T-helper 17 cell (primary cell): ENCODE measurements at regions not wholly inside any gene's neighbourhood (a gene's known extent, or its start where the extent isn't known, plus 50 kb on each side); places are given as distances from the start of the nearest gene placed in this dataset.

Experiments used
- ATAC-seq: fragments of 150-1000 bp; cut with Tn5 transposase; 2 replicates; pipeline ENCODE4 v1.10.0; 2021; ENCODE audit warnings: mild to moderate bottlenecking, moderate library complexity
- DNase-seq, 3 donors: peaks; one replicate each; pipeline versions ENCODE4 v3.0.0 to v3.0.0-alpha.2; 2020 to 2021
- H3K9me3 ChIP-seq: one replicate; pipeline ENCODE4 v1.7.0; 2013; ENCODE audit warnings: low read length, mild to moderate bottlenecking; ENCODE audit not compliant: control insufficient read depth, poor library complexity, severe bottlenecking
- H3K27ac Mint-ChIP-seq: one replicate; pipeline ENCODE4 v1.8.0; 2022; ENCODE audit warnings: mild to moderate bottlenecking, moderate library complexity, mixed read lengths
- H3K27me3 Mint-ChIP-seq: one replicate; pipeline ENCODE4 v1.8.0; 2022; ENCODE audit warnings: mixed read lengths
- H3K36me3 Mint-ChIP-seq: one replicate; pipeline ENCODE4 v1.8.0; 2022; ENCODE audit warnings: low read depth, mixed read lengths
- H3K4me1 Mint-ChIP-seq: one replicate; pipeline ENCODE4 v1.8.0; 2022; ENCODE audit warnings: mild to moderate bottlenecking, mixed read lengths
- H3K4me3 Mint-ChIP-seq: one replicate; pipeline ENCODE4 v1.8.0; 2022; ENCODE audit warnings: mild to moderate bottlenecking, moderate library complexity, mixed read lengths

DNA sequence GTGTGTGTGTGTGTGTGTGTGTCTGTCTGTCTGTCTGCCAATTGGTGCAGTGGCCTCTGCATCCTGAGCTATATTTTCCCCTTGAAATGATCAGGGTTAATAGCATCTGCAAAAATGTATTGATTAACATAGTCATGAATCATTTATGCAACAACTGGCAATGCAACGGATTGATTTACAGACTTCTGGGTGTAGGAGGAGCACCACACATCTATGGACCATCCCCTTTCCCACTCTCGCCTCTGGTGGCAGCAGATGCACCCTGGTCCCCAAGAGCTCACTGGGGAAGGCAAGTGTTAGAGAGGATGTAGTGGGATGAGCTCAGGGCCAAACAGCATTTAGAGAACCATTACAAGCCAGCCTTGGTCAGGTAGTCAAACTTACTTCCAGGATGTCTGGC lies 272.7 kb upstream of the C2CD4B start:
- H3K9me3 ChIP-seq: no peaks in the 10 kb centered on the region
- Mint-ChIP-seq H3K36me3 (peaks cover 3% of the 10 kb centered on the region), H3K4me3 (no peak overlapping the region), H3K27me3 (peaks cover 22% of the 10 kb centered on the region), H3K4me1 (no peaks in the 10 kb centered on the region), H3K27ac (no peak overlapping the region)
- DNase-seq (no peak), ATAC-seq (no peak)

DNA sequence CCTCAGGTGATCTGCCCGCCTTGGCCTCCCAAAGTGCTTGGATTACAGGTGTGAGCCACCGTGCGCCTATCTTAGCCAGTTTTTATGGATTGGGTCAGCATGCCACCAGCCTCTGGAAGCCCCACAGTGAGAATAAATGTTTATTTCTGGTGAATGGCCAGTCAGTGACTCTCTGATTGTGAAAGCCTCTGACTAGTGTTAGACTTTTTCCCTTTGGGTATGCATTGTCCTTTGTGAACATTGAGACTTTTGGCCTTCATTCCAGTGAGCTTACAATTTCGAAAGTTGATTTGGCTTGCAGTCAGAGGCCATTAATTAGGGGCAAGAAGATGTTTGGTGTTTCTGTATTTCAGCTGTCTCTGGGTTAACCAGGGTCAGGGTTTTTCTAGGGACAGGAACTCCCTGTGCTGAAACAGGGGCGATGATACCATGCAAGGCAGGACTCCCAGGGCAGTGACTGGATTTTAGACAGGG lies 274.5 kb upstream of the C2CD4B start:
- DNase-seq (no peak), ATAC-seq (no peak)
- H3K27me3 Mint-ChIP-seq: peaks cover 27% of the 10 kb centered on the region
- no peaks in the 10 kb centered on the region for H3K9me3 ChIP-seq
- no peak overlapping the region for H3K27ac Mint-ChIP-seq
- peaks cover 3% of the 10 kb centered on the region for H3K36me3 Mint-ChIP-seq
- no peaks in the 10 kb centered on the region for H3K4me1 Mint-ChIP-seq
- H3K4me3 Mint-ChIP-seq: no peak overlapping the region

DNA sequence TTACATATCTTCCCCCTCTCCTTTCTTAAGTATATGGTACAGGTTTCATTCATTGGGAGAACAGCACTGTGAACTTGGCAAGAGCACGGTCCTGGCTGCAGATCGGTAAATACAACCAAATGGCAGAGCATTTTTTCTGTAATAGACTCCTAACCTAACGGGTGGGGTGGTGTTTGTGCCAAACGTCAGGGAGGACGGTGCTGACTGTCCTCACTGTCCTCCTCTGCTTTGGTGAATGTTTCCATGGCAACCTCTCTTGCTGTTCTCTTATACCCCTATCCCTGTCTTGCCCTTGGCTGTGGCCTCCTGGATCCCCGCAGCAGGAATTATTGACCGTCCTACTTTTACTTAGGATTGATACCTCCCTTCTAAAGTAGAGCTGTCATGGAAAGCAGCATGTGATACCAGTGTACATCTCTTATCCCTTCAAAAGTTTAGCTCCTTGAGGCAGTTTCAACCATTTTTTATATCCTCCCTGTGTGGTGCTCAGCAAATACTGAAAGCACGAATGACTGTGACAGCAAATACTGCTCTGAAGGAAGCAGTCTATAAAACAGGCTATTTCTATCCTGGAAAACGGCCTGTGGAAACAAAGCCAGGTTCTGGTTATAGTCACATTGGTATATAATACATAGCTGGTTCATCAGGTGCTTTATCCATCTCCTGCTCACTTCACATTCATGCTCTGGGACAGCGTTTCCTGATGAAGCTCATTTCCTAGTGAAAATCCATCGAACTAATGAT lies 275.4 kb upstream of the C2CD4B start:
- no peak overlapping the region for H3K4me3 Mint-ChIP-seq

DNA sequence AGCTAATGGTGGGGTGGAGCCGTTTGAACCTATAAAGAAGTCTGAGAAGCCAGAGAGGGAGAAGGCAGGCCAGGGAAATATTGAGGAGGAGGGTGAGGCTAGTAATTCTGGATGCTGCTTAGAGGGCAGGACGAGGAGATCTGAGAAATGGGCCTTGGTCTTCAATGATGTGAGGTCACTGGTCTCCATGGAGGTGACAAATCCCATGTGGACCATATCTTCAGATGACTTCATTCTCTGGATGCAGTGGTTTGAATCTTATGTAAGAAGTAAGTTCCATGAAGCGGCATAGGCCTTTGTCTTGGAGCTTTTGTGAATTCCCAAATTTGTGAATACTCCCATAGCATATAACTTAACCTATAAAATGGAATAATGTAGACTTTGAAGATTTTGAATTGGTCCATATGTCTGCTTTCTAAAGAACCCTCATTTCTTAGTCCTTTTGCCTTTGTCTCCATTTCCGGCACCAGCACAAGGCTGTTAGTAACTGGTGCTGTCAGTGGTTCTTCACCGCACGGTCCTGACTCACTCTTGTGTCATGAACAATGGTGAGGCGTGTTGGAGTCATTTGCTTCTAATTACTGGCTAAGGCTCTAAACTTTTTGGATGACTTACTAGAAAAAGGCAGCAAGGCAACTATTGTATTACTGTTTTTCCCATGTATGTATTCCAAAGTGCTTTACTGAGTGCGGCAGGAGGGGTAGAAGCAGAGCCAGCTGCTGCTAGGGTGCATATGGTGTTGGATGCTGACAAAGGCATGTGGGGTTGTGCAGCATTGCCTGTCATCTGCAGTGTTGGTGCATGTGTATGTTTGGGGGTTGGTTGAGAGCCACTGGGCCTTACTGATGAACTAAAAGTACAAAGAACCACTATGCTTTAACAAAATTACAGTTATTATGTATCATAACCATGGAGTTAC lies 279.3 kb upstream of the C2CD4B start:
- ATAC-seq: no peak
- H3K27ac Mint-ChIP-seq: no peak overlapping the region
- no peaks in the 10 kb centered on the region for H3K9me3 ChIP-seq
- H3K36me3 Mint-ChIP-seq: peaks cover 3% of the 10 kb centered on the region
- H3K27me3 Mint-ChIP-seq: peaks cover 27% of the 10 kb centered on the region
- H3K4me1 Mint-ChIP-seq: no peaks in the 10 kb centered on the region
- H3K4me3 Mint-ChIP-seq: no peak overlapping the region
- no peak for DNase-seq

More for the DNA sequence above, 275.4 kb upstream of the C2CD4B start:
- no peak overlapping the region for H3K27ac Mint-ChIP-seq
- ATAC-seq: no peak
- H3K4me1 Mint-ChIP-seq: no peaks in the 10 kb centered on the region
- DNase-seq: no peak
- no peaks in the 10 kb centered on the region for H3K9me3 ChIP-seq
- H3K36me3 Mint-ChIP-seq: peaks cover 3% of the 10 kb centered on the region
- peaks cover 27% of the 10 kb centered on the region for H3K27me3 Mint-ChIP-seq

DNA sequence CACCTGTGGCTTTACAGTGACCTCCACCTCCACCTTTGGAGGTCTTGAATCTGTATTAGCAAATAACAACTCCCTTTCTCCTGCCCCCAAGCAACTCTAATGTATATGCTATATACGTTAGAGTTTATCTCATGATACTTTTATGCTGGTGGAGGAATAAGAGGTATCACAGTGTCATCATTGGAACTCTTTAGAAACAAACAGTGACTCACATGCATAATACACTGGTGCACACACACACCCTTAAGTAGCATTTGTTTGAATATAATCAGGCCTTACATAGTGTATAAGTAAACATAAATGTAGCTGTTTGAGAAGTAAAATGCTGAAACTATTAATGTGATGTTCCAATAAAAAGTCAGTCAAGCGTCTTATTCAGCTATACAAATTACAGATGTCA lies 280.2 kb upstream of the C2CD4B start:
- H3K36me3 Mint-ChIP-seq: peaks cover under 1% of the 10 kb centered on the region

DNA sequence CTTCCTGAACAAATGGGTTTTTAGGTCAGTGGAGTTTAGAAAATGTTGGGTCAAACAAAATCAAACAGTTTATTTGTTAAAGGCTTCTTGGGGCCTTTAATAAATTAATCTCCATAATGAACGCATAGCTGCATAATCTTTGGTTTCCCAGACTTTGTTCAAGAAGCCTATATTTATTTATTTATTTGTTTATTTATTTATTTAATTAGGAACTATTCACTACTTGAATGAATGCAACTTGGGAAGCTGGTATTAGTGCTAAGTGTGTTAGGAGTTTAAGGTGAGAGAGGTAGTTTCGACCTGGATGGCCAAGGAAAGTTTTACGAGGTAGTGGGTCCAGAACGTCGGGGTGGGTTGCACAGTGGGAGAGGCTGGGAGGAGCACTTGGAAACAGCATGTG lies 281.9 kb upstream of the C2CD4B start:
- no peaks in the 10 kb centered on the region for H3K4me1 Mint-ChIP-seq
- H3K27ac Mint-ChIP-seq: no peak overlapping the region
- no peaks in the 10 kb centered on the region for H3K9me3 ChIP-seq
- no peaks in the 10 kb centered on the region for H3K36me3 Mint-ChIP-seq
- ATAC-seq: no peak
- no peak overlapping the region for H3K4me3 Mint-ChIP-seq
- H3K27me3 Mint-ChIP-seq: peaks cover 22% of the 10 kb centered on the region
- no peak for DNase-seq

More for the DNA sequence above, 280.2 kb upstream of the C2CD4B start:
- ATAC-seq (no peak), DNase-seq (no peak)
- Mint-ChIP-seq H3K4me3 (no peak overlapping the region), H3K27me3 (peaks cover 28% of the 10 kb centered on the region), H3K4me1 (no peaks in the 10 kb centered on the region), H3K27ac (no peak overlapping the region)
- no peaks in the 10 kb centered on the region for H3K9me3 ChIP-seq

DNA sequence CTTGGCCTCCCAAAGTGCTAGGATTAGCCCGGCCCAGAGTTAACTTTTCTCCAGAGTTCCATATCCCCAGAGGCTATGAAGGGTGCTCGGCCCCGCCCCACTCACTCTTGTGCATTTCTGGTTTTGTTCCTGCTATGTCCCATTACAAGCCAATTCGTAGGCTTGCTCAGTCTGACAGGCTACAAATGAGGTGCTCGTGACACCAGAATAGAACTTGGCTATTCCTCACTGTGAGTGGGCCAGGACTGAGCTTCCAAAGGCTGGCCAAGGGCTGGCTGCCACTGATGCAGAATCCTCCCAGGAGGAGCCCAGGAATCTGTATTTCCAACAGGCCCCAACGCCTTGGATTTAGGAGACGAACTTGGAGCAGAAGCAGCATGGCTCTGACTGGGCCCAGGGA lies 282.7 kb upstream of the C2CD4B start:
- no peak overlapping the region for H3K27ac Mint-ChIP-seq
- H3K4me3 Mint-ChIP-seq: no peak overlapping the region
- no peaks in the 10 kb centered on the region for H3K36me3 Mint-ChIP-seq
- H3K9me3 ChIP-seq: no peaks in the 10 kb centered on the region
- ATAC-seq: no peak
- H3K27me3 Mint-ChIP-seq: peaks cover 23% of the 10 kb centered on the region
- no peaks in the 10 kb centered on the region for H3K4me1 Mint-ChIP-seq
- DNase-seq: no peak

DNA sequence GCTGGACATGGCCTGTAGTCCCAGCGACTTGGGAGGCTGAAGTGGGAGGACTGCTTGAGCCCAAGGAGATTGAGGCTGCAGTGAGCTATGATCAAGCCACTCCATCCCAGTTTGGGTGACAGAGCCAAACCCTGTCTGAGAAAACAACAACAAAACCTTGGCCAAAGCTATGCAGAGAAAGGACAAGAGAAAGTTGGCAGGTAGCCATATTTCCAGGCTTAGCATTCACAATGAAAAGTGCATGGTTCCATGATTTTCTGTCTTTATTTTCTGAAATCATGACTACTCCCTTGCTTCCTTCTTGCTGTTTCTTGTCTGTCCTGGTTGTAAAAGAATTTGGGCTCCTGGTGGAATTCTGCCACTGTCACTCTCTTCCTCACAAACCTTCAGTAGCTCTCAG lies 284.6 kb upstream of the C2CD4B start:
- H3K4me1 Mint-ChIP-seq: no peaks in the 10 kb centered on the region
- ATAC-seq: no peak
- H3K27ac Mint-ChIP-seq: no peak overlapping the region
- peaks cover 18% of the 10 kb centered on the region for H3K27me3 Mint-ChIP-seq
- DNase-seq: no peak
- H3K36me3 Mint-ChIP-seq: no peaks in the 10 kb centered on the region
- no peaks in the 10 kb centered on the region for H3K9me3 ChIP-seq
- no peak overlapping the region for H3K4me3 Mint-ChIP-seq

DNA sequence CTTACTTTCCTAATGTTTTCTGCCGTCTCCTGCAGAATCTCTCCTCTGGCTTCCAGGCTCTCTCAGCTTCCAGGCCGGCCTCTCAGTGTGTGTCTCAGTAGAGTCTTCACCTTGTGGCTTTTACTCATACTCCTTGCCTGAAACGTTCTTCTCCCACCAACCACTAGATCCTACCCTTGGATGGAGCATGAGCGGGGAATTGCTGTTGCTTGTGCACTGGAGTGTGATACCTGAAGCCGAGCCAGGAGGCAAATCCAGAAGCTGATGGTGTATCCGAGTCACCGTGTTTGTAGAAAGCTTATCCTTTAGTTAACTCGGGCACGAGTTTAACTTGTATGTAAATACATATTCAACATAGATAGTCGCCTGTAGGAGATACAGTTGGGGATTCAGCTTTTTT lies 285.0 kb upstream of the C2CD4B start:
- H3K4me3 Mint-ChIP-seq: no peak overlapping the region
- H3K27ac Mint-ChIP-seq: no peak overlapping the region
- H3K9me3 ChIP-seq: no peaks in the 10 kb centered on the region
- peaks cover 21% of the 10 kb centered on the region for H3K27me3 Mint-ChIP-seq
- no peaks in the 10 kb centered on the region for H3K36me3 Mint-ChIP-seq
- DNase-seq (no peak), ATAC-seq (no peak)
- no peaks in the 10 kb centered on the region for H3K4me1 Mint-ChIP-seq

DNA sequence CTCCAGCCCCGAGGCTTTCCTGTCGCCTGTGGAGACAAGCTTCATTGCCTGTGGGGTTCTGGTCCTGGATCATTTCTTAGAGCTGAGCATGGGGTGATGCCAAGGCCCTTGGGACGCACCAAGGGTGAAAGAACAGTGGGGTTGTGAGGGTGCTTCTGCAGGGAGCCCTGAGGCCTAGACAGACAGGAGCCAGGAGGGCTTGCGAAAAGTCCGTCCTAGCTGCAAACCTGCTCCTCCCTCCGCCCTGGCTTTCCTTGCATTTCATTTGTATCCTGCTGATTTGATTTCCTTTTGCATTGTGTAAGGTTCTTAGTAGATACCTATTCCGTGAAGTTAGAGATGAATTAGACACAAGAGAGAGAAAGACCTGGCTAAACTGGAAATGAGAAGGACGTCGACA lies 286.9 kb upstream of the C2CD4B start:
- no peaks in the 10 kb centered on the region for H3K9me3 ChIP-seq
- DNase-seq (no peak), ATAC-seq (no peak)
- no peaks in the 10 kb centered on the region for H3K36me3 Mint-ChIP-seq
- H3K4me1 Mint-ChIP-seq: no peaks in the 10 kb centered on the region
- no peak overlapping the region for H3K27ac Mint-ChIP-seq
- H3K4me3 Mint-ChIP-seq: no peak overlapping the region
- H3K27me3 Mint-ChIP-seq: peaks cover 30% of the 10 kb centered on the region

DNA sequence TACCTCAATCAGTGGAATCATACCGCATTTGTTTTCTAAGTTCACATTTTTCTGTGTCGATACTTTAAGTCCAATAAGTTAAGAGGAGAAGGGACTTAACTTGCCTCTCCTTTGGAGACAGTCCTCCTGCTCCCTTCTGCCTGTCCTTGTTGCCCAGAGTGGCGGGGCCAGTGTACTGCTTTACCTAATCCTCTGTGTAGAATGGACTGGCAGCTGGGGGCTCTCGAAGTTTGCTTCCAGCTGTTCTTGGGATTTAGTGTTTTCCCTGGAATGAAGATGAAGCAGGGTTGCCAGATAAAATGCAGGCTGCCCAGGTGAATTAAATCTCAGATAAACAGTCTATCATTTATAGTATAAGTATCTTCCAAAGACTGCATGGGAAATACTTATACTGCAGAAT lies 287.6 kb upstream of the C2CD4B start:
- Mint-ChIP-seq H3K4me3 (no peak overlapping the region), H3K4me1 (peaks cover 3% of the 10 kb centered on the region), H3K27me3 (peaks cover 30% of the 10 kb centered on the region), H3K36me3 (no peaks in the 10 kb centered on the region), H3K27ac (no peak overlapping the region)
- H3K9me3 ChIP-seq: no peaks in the 10 kb centered on the region
- ATAC-seq: no peak
- no peak for DNase-seq

DNA sequence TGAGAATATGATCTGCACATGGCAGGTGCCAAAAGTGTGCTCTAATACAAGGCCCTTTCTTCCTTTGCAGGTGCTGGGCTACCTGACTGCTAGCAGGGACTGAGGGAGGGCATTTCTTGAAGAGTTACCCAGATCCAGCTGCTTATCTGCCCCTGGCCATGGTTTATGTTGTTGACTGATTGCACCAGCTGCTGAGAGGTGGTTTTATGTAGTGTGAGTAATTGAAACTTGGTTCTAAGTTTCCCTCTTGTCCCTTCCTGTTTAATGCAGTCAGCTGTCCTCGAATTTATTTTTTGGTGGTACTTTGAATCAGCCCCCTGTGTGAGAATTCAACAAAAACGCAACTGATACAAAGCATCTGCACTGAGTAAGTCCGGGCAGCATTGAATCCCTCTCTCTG lies 288.3 kb upstream of the C2CD4B start:
- ATAC-seq (no peak), DNase-seq (no peak)
- H3K9me3 ChIP-seq: no peaks in the 10 kb centered on the region
- H3K27me3 Mint-ChIP-seq: peaks cover 30% of the 10 kb centered on the region
- peak overlapping the region; percentile 19 for H3K27ac Mint-ChIP-seq
- peaks cover 3% of the 10 kb centered on the region for H3K4me1 Mint-ChIP-seq
- no peak overlapping the region for H3K4me3 Mint-ChIP-seq
- no peaks in the 10 kb centered on the region for H3K36me3 Mint-ChIP-seq

DNA sequence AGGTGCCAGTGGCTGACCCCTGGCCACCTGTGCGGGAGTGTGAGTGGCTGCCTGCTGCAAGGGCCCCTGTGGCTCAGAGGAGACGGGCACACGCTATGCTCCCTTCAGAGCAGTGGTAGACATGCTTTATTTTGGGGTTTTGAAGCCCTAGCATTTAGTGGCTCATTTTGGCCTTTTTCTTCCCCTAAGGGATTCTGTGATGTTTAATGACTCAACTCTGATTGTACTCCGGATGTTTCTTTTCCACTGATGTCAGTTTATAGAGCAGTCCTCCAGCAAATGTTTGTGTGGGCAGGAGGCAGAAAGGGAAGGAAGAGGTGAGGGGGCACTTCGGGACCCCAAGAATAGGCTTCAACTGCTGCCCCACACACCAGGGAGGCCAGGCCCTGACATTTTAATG lies 288.9 kb upstream of the C2CD4B start:
- ATAC-seq (no peak), DNase-seq (no peak)
- H3K27me3 Mint-ChIP-seq: peaks cover 30% of the 10 kb centered on the region
- H3K36me3 Mint-ChIP-seq: no peaks in the 10 kb centered on the region
- peak overlapping the region; percentile 19 for H3K27ac Mint-ChIP-seq
- no peak overlapping the region for H3K4me3 Mint-ChIP-seq
- peaks cover 3% of the 10 kb centered on the region for H3K4me1 Mint-ChIP-seq
- H3K9me3 ChIP-seq: no peaks in the 10 kb centered on the region
